22Rv1 (cell line): ENCODE measurements at regions not wholly inside any gene's neighbourhood (a gene's known extent, or its start where the extent isn't known, plus 50 kb on each side); places are given as distances from the start of the nearest gene placed in this dataset.
"Not testable (repeated sequence)": the region's sequence is repeated elsewhere in the genome, so short reads cannot be mapped to it uniquely, and the experiment has no call there.

Experiments used
- ZFX ChIP-seq: fragments of 450-650 bp; IDR thresholded peaks from 2 replicates; pipeline ENCODE4 v1.6.1; 2017; ENCODE audit warnings: antibody characterized with exemption, borderline replicate concordance
- TF ChIP-seq, protein P1 (sequence below): fragments of 450-650 bp; IDR thresholded peaks from 2 replicates; pipeline ENCODE4 v1.5.1; 2017; ENCODE audit warnings: mild to moderate bottlenecking

DNA sequence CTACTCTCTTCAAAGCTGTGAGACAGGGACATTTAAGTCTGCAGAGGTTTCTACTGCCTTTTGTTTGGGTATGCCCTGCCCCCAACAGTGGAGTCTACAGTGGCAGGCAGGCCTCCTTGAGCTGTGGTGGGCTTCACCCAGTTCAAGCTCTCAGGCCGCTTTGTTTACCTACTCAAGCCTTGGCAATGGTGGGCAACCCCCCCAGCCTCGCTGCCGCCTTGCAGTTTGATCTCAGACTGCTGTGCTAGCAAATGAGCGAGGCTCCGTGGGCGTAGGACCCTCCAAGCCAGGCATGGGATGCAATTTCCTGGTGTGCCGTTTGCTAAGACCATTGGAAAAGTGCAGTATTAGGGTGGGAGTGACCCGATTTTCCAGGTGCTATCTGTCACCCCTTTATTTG lies 310.5 kb upstream of the CFAP20DC start:
- TF ChIP-seq, protein P1, sequence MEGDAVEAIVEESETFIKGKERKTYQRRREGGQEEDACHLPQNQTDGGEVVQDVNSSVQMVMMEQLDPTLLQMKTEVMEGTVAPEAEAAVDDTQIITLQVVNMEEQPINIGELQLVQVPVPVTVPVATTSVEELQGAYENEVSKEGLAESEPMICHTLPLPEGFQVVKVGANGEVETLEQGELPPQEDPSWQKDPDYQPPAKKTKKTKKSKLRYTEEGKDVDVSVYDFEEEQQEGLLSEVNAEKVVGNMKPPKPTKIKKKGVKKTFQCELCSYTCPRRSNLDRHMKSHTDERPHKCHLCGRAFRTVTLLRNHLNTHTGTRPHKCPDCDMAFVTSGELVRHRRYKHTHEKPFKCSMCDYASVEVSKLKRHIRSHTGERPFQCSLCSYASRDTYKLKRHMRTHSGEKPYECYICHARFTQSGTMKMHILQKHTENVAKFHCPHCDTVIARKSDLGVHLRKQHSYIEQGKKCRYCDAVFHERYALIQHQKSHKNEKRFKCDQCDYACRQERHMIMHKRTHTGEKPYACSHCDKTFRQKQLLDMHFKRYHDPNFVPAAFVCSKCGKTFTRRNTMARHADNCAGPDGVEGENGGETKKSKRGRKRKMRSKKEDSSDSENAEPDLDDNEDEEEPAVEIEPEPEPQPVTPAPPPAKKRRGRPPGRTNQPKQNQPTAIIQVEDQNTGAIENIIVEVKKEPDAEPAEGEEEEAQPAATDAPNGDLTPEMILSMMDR = not testable (repeated sequence)
- TF ChIP-seq ZFX = not testable (repeated sequence)
